NAMALWA (cell line): ENCODE measurements at regions not wholly inside any gene's neighbourhood (a gene's known extent, or its start where the extent isn't known, plus 50 kb on each side); places are given as distances from the start of the nearest gene placed in this dataset.

ENCODE experiments used
- DNase-seq: peaks from one replicate; pipeline ENCODE4 v3.0.0-alpha.2; 2015; ENCODE audit warnings: low spot score

GRCh38 chr17:77885678-77886386 is 72.7 kb upstream of the TNRC6C start:
- no peak for DNase-seq

- no peak for DNase-seq
These were observed 72.1 kb upstream of the TNRC6C start for GRCh38 chr17:77886387-77886728.

DNA sequence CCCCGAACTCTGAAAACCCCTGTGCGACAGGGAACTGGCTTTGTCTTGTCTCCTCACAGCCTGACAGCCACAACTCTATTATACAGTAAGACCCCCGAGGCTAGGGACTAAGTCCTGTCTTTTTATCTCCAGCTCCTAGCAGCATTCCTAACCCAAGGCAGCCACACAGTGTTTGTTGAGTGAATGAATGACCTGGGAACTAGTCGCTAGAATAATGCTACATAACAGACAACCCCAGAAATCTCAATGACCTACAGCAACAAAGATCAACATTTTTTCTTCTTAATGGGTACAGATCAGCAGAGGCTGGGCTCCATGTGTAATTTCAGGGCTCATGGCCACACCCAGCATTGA is 71.4 kb upstream of the TNRC6C start:
- DNase-seq, result no peak

- DNase-seq, result no peak
These were observed 70.8 kb upstream of the TNRC6C start for GRCh38 chr17:77887464-77888241.

DNA sequence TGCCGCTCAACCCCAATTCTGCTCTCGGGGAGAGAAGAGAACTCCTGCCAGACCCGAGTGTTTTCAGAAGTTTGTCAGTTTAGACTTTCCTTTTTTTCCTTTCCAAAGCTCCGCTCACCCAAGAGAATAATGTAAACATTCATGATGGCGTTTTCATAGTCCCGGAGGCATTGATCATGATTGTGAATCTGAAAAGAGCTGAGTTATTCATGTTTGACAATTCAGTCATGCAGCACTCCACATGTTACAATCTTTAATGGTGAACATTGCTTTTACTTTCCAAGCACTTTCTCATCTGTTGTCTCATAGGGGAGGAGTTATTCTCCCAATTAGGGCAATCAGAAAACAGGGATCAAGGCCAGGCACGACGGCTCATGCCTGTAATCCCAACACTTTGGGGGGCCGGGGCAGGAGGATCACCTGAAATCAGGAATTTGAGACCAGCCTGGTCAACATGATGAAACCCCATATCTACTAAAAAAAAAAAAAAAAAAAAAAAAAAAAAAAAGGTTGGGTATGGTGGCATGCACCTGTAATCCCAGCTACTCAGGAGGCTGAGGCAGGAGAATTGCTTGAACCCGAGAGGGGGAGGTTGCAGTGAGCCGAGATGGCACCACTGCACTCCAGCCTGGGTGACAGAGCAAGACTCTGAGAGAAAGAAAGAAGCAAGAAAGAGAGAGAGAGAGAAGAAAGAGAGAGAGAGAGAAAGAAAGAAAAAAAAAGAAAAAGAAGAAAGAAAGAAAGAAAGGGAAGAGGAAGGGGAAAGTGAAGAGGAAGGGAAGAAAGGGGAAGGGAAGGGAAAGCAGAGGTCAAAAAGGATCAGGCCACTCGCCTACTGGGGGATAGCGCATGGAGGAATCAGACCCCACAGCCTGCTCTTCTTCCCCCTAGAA is 70.0 kb upstream of the TNRC6C start:
- DNase-seq, result no peak

GRCh38 chr17:77889135-77889505 is 69.4 kb upstream of the TNRC6C start:
- DNase-seq, result no peak

- DNase-seq, result no peak
These were observed 68.4 kb upstream of the TNRC6C start for GRCh38 chr17:77889866-77890760.

- no peak for DNase-seq
These were observed 67.7 kb upstream of the TNRC6C start for GRCh38 chr17:77890771-77891170.

DNA sequence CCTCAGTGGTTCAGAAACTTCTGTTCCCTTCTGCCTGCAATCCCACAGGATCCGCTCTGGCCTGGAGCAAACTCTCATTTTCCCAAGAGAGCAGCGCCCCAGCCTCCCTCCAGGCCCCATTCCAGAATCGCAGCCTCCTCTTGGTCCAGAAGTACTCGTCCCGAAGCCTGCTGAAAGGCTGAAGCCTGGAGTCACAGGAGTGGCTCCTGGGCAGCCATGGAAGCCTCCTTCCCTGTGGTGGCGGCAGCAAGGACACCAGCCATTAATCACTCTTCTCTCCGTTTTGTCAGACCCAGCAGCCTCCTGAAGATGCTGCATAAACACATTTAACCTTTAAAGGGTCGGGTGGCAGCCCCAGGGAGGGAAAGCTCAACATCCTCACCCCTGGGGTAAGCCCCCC is 66.9 kb upstream of the TNRC6C start:
- DNase-seq, result no peak

- no peak for DNase-seq
These were observed 66.5 kb upstream of the TNRC6C start for GRCh38 chr17:77892031-77892430.

DNA sequence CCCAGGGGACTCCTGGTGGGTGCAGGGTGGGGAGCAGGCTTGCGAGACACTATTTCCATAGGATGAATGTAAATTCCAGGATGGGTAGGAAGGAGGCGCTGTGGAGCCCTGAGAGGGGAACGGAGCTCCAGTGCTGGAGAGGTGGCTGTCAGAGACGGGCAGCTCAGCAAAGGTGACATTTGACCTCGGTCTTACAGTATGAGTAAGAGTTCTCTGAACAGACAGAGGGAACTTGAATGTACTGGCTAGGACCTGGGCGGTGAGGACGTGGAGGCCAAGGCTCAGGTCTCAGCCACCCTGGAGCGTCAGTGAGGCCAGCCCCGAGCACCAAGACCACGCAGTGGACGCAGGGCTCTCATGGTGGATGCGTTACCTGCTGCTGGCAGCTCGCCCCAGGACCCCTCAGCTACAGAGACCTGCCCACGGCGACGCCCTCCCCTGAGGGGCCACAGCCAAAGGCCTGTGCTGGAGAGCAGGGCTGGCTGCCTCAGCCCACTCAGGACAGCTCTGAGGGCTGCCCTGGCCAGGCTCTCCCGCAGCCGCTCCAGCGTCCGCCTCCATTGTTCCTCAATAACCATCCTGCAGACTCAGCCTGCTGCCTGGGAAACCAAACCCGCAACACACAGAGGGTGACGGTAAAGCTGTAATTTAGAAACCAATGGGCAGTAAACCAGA is 65.9 kb upstream of the TNRC6C start:
- peak; percentile 45 for DNase-seq

GRCh38 chr17:77893144-77894044 is 65.1 kb upstream of the TNRC6C start:
- DNase-seq, result peak; percentile 61

DNA sequence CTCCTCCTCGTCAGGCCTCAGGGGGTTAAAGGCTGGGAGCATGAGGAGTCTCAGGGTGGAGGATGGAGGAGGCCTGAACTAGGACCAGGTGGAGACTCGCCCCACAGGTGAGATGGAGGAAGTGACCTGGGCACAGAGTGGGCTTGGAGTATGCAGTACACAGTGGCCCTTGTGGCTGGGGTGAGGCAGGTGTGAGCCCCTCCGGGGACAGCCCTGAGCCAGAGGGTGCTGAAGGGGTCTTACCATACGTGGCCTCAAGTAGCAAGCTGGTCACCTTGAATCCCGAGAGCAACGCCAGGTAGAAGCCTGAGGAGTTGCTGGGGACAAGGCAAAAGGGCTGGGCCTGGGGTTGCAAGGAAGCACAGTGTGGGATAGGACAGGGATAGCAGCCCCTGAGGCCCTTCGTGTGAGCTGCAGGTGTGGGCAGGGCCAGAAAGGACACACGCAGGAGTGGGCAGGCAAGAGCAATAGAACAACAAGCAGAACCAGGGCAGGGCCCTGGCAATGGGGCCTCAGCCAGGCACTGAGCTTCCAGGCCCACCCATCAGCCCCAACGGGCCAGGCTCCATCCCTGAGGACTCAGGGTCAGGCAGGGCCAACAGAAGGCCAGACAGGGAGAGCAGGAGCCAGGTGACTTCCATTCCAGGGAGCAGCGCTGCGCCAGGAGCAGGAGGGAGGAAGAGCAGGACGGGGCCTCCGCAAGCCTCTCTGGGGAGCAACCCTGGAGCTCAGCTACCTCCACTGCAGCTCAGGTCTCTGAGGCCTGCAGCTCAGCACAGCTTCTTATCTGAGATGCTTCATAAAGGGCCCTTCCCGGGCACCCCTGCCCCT is 64.2 kb upstream of the TNRC6C start:
- DNase-seq, result no peak

- no peak for DNase-seq
These were observed 60.7 kb upstream of the TNRC6C start for GRCh38 chr17:77897741-77898301.

DNA sequence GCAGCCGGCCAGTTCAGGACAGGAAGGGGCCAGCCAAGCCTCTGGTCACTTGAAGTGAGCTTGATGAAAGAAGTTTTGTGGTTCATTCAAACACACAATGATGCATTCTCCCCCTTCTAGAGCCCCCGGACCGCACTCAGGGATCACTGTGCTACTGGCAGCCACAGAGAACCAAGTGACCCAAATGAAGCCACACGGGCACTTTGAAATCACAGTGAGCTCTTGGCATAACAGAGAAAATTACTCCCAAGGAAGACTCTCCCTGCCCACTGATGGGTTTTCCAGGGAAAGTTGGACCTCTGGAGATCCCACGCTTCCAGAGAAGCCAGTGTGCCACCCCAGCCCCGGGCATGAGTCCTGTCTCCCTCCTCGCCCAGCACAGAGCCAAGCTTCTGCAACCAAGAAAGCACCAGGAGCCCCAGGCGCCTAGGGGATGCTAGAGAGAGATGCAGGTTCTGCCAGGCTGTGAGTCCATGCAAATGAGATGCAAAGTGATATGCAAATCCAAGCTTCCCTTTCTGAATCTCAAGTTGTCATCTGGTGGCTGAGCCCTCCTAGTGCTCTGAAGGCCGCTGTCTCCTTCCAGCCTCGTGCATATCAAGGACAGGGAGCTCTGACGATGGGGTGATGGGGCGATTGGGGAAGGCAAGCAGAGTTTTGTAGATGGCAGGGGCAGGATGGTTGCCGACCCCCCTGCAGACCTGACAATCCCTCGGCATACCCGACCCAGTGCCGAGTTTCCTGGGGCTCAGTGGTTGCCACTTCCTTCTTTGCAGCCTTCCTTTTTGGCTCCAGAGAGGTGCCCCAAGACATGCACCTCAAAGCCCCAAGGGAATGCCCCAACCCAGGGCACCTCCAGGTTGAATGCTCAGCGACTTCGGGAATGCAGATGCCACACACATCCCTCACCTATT is 59.7 kb upstream of the TNRC6C start:
- peak; percentile 90 for DNase-seq

GRCh38 chr17:77899498-77899897 is 59.0 kb upstream of the TNRC6C start:
- no peak for DNase-seq

- no peak for DNase-seq
These were observed 57.0 kb upstream of the TNRC6C start for GRCh38 chr17:77901481-77901880.

GRCh38 chr17:77905266-77905665 is 53.2 kb upstream of the TNRC6C start:
- no peak for DNase-seq
